Vagina (tissue), 2 donors: ENCODE measurements at regions not wholly inside any gene's neighbourhood (a gene's known extent, or its start where the extent isn't known, plus 50 kb on each side); places are given as distances from the start of the nearest gene placed in this dataset.

Experiments
- DNase-seq, 2 donors: peaks; one replicate each; pipeline ENCODE4 v3.0.0-alpha.2; 2017; ENCODE audit errors: extremely low spot score in 2 of 2
- H3K27ac ChIP-seq: fragments of 200-600 bp; sonication (generic); one replicate; pipeline ENCODE4 v1.5.1; 2019
- H3K27me3 ChIP-seq: fragments of 200-600 bp; sonication (generic); one replicate; pipeline ENCODE4 v1.5.1; 2019
- H3K36me3 ChIP-seq, 2 donors: fragments of 200-600 bp; sonication (generic); one replicate each; pipeline ENCODE4 v1.5.1; 2017 to 2019
- H3K4me1 ChIP-seq: fragments of 200-600 bp; sonication (generic); one replicate; pipeline ENCODE4 v1.5.1; 2019
- H3K4me3 ChIP-seq, 2 donors: fragments of 200-600 bp; sonication (generic); 1 replicate in 1 of 2; 2 replicates in 1 of 2; pipeline ENCODE4 v1.5.1; 2016 to 2019
- H3K9me3 ChIP-seq: fragments of 200-600 bp; sonication (generic); one replicate; pipeline ENCODE4 v1.5.1; 2019
- CTCF ChIP-seq, 3 experiments: fragments of 450-650 bp in 2 of 3; fragments of 200-600 bp in 1 of 3; sonication (generic) in 1 of 3; IDR thresholded peaks; one replicate each; pipeline ENCODE4 v1.5.1; 2017 to 2019; ENCODE audit warnings: antibody characterized with exemption in 3 of 3, mild to moderate bottlenecking in 2 of 3, moderate library complexity in 2 of 3
- POLR2A ChIP-seq, 2 donors: fragments of 450-650 bp; IDR thresholded peaks; one replicate each; pipeline ENCODE4 v1.6.1; 2017; ENCODE audit warnings: antibody characterized with exemption in 2 of 2, mild to moderate bottlenecking in 2 of 2, moderate library complexity in 2 of 2
- POLR2AphosphoS5 ChIP-seq, 2 donors: sonication (generic); formaldehyde crosslinking; IDR thresholded peaks; one replicate each; pipeline ENCODE4 v1.9.0; 2017; ENCODE audit warnings: antibody characterized with exemption in 2 of 2, mild to moderate bottlenecking in 2 of 2, low read depth in 1 of 2; ENCODE audit not compliant: insufficient read depth in 1 of 2
- intact Hi-C: fragments of 100-400 bp; cut with DNase I; formaldehyde crosslinking; loops from one replicate; pipeline ENCODE4 v1.15.1; 2023

GRCh38 chr5:124087752-124088151, 575.8 kb downstream of the CSNK1G3 start:
- H3K4me3 ChIP-seq, result no peak overlapping the region
- H3K9me3 ChIP-seq, result no peaks in the 10 kb centered on the region
- no peaks in the 10 kb centered on the region for H3K36me3 ChIP-seq
- DNase-seq, result no peak
- no peak for TF ChIP-seq POLR2A (IDR thresholded peaks at IDR 0.05)
- no peak for TF ChIP-seq POLR2AphosphoS5 (IDR thresholded peaks at IDR 0.05; ENCODE audit: insufficient read depth in 1 of 2, low read depth in 1 of 2)
- no peak for TF ChIP-seq CTCF (IDR thresholded peaks at IDR 0.05)
- no peak overlapping the region for H3K27ac ChIP-seq
- no peaks in the 10 kb centered on the region for H3K4me1 ChIP-seq
- intact Hi-C loops, result no loop called here
- H3K27me3 ChIP-seq, result no peaks in the 10 kb centered on the region

GRCh38 chr5:124080256-124080655, 568.3 kb downstream of the CSNK1G3 start:
- Histone ChIP-seq H3K4me1 (no peaks in the 10 kb centered on the region), H3K27ac (no peak overlapping the region), H3K9me3 (no peaks in the 10 kb centered on the region), H3K27me3 (no peaks in the 10 kb centered on the region), H3K36me3 (no peaks in the 10 kb centered on the region), H3K4me3 (no peak overlapping the region)
- TF ChIP-seq POLR2AphosphoS5 (IDR thresholded peaks at IDR 0.05; ENCODE audit: insufficient read depth in 1 of 2, low read depth in 1 of 2), result no peak
- no peak for TF ChIP-seq CTCF (IDR thresholded peaks at IDR 0.05)
- TF ChIP-seq POLR2A (IDR thresholded peaks at IDR 0.05), result no peak
- intact Hi-C loops, result no loop called here
- DNase-seq, result no peak

- Histone ChIP-seq H3K27ac (no peak overlapping the region), H3K4me1 (no peaks in the 10 kb centered on the region), H3K27me3 (no peaks in the 10 kb centered on the region), H3K9me3 (no peaks in the 10 kb centered on the region), H3K4me3 (no peak overlapping the region), H3K36me3 (no peaks in the 10 kb centered on the region)
- TF ChIP-seq POLR2A (IDR thresholded peaks at IDR 0.05), result no peak
- TF ChIP-seq POLR2AphosphoS5 (IDR thresholded peaks at IDR 0.05; ENCODE audit: insufficient read depth in 1 of 2, low read depth in 1 of 2), result no peak
- no peak for TF ChIP-seq CTCF (IDR thresholded peaks at IDR 0.05)
- no peak for DNase-seq
- intact Hi-C loops, result no loop called here
These were observed 567.1 kb downstream of the CSNK1G3 start for GRCh38 chr5:124079062-124079461.

GRCh38 chr5:124074500-124074899, 562.5 kb downstream of the CSNK1G3 start:
- Histone ChIP-seq H3K27ac (no peak overlapping the region), H3K27me3 (no peaks in the 10 kb centered on the region), H3K36me3 (no peaks in the 10 kb centered on the region), H3K9me3 (no peaks in the 10 kb centered on the region), H3K4me1 (no peaks in the 10 kb centered on the region), H3K4me3 (no peak overlapping the region)
- DNase-seq, result no peak
- no peak for TF ChIP-seq POLR2A (IDR thresholded peaks at IDR 0.05)
- no peak for TF ChIP-seq CTCF (IDR thresholded peaks at IDR 0.05)
- no peak for TF ChIP-seq POLR2AphosphoS5 (IDR thresholded peaks at IDR 0.05; ENCODE audit: insufficient read depth in 1 of 2, low read depth in 1 of 2)
- intact Hi-C loops, result no loop called here

GRCh38 chr5:124072570-124072969, 560.6 kb downstream of the CSNK1G3 start:
- Histone ChIP-seq H3K4me3 (no peak overlapping the region), H3K4me1 (no peaks in the 10 kb centered on the region), H3K27me3 (no peaks in the 10 kb centered on the region), H3K36me3 (no peaks in the 10 kb centered on the region), H3K9me3 (no peaks in the 10 kb centered on the region), H3K27ac (no peak overlapping the region)
- DNase-seq, result no peak
- TF ChIP-seq POLR2AphosphoS5 (IDR thresholded peaks at IDR 0.05; ENCODE audit: insufficient read depth in 1 of 2, low read depth in 1 of 2), result no peak
- TF ChIP-seq CTCF (IDR thresholded peaks at IDR 0.05), result no peak
- no peak for TF ChIP-seq POLR2A (IDR thresholded peaks at IDR 0.05)
- intact Hi-C loops, result no loop called here
